Testis (tissue), 2 donors: ENCODE measurements at regions not wholly inside any gene's neighbourhood (a gene's known extent, or its start where the extent isn't known, plus 50 kb on each side); places are given as distances from the start of the nearest gene placed in this dataset.

ENCODE experiments used
- POLR2A ChIP-seq: fragments of 450-650 bp; IDR thresholded peaks from one replicate; pipeline ENCODE4 v1.6.1; 2017; ENCODE audit warnings: antibody characterized with exemption, mild to moderate bottlenecking, moderate library complexity
- TF ChIP-seq, protein P1 (sequence below), 3 experiments: fragments of 450-650 bp in 2 of 3; fragments of 200-600 bp in 1 of 3; sonication (generic) in 1 of 3; IDR thresholded peaks; one replicate each; pipeline ENCODE4 v1.5.1; 2016 to 2019; ENCODE audit warnings: antibody characterized with exemption in 3 of 3, mild to moderate bottlenecking in 2 of 3, moderate library complexity in 1 of 3

GRCh38 chr10:83960125-83960524, 179.2 kb upstream of the GHITM start:
- TF ChIP-seq, protein P1, sequence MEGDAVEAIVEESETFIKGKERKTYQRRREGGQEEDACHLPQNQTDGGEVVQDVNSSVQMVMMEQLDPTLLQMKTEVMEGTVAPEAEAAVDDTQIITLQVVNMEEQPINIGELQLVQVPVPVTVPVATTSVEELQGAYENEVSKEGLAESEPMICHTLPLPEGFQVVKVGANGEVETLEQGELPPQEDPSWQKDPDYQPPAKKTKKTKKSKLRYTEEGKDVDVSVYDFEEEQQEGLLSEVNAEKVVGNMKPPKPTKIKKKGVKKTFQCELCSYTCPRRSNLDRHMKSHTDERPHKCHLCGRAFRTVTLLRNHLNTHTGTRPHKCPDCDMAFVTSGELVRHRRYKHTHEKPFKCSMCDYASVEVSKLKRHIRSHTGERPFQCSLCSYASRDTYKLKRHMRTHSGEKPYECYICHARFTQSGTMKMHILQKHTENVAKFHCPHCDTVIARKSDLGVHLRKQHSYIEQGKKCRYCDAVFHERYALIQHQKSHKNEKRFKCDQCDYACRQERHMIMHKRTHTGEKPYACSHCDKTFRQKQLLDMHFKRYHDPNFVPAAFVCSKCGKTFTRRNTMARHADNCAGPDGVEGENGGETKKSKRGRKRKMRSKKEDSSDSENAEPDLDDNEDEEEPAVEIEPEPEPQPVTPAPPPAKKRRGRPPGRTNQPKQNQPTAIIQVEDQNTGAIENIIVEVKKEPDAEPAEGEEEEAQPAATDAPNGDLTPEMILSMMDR (IDR thresholded peaks at IDR 0.05) = no peak
- TF ChIP-seq POLR2A = no peak
